Spleen (tissue), 7 donors: ENCODE measurements at regions not wholly inside any gene's neighbourhood (a gene's known extent, or its start where the extent isn't known, plus 50 kb on each side); places are given as distances from the start of the nearest gene placed in this dataset.

Source experiments
- CTCF ChIP-seq, 11 experiments: fragments of 200-600 bp in 7 of 11; fragments of 450-650 bp in 4 of 11; sonication (generic) in 4 of 11; IDR thresholded peaks in 8 of 11; conservative IDR thresholded peaks in 3 of 11; 1 replicate in 7 of 11; 2 replicates in 4 of 11; pipeline versions ENCODE4 v1.4.0 to v1.8.0; 2016 to 2021; ENCODE audit warnings: antibody characterized with exemption in 11 of 11, inconsistent platforms in 4 of 11, mild to moderate bottlenecking in 1 of 11
- POLR2A ChIP-seq, 3 donors: fragments of 450-650 bp; IDR thresholded peaks; one replicate each; pipeline ENCODE4 v1.5.1; 2017; ENCODE audit warnings: antibody characterized with exemption in 3 of 3, mild to moderate bottlenecking in 1 of 3
- donor health status: DM: no; HTN: no; CAD: no; lungs with moderate emphysema.
- donor health status: DM: no; HTN: no; CAD: no.
- donor health status: DM: no; HTN: no; CAD: no.

GRCh38 chr5:40381676-40382363 lies 297.9 kb upstream of the PTGER4 start:
- TF ChIP-seq CTCF (IDR thresholded peaks at IDR 0.05 in 8 of 11, conservative IDR thresholded peaks at IDR 0.05 in 3 of 11) (no peak), POLR2A (IDR thresholded peaks at IDR 0.05) (no peak)
